Neural cell (in vitro differentiated cells): ENCODE measurements at regions not wholly inside any gene's neighbourhood (a gene's known extent, or its start where the extent isn't known, plus 50 kb on each side); places are given as distances from the start of the nearest gene placed in this dataset.
A peak's percentile ranks its signal among the peaks of the same experiment; 100 is the strongest.

Source experiments
- H2AFZ ChIP-seq: fragments of 200-600, 300-800 bp; sonication (generic), shearing (Covaris generic); 2 replicates; pipeline ENCODE4 v1.6.0; 2014; ENCODE audit warnings: low read depth, mild to moderate bottlenecking, antibody characterized with exemption, low read length, moderate library complexity
- H3F3A ChIP-seq: fragments of 200-600 bp; shearing (Covaris generic); 2 replicates; pipeline ENCODE4 v1.6.1; 2016; ENCODE audit warnings: mild to moderate bottlenecking, moderate library complexity, mixed read lengths, antibody characterized with exemption, low read length; ENCODE audit not compliant: insufficient read depth, poor library complexity, severe bottlenecking
- H3K27ac ChIP-seq: fragments of 200-600, 300-800 bp; sonication (generic), shearing (Covaris generic); 2 replicates; pipeline ENCODE4 v1.5.1; 2014; ENCODE audit warnings: mild to moderate bottlenecking, low read length, moderate library complexity
- H3K27me3 ChIP-seq: fragments of 300-800, 200-600 bp; sonication (generic), shearing (Covaris generic); 2 replicates; pipeline ENCODE4 v1.6.0; 2014; ENCODE audit warnings: mild to moderate bottlenecking, low read depth, low read length, moderate library complexity; ENCODE audit not compliant: insufficient read depth
- H3K36me3 ChIP-seq: fragments of 300-800, 200-600 bp; sonication (generic), shearing (Covaris generic); 2 replicates; pipeline ENCODE4 v1.5.1; 2014; ENCODE audit warnings: mild to moderate bottlenecking, antibody characterized with exemption, low read length, moderate library complexity; ENCODE audit not compliant: insufficient read depth
- H3K4me2 ChIP-seq: fragments of 300-800, 200-600 bp; sonication (generic), shearing (Covaris generic); 2 replicates; pipeline ENCODE4 v1.6.0; 2014; ENCODE audit warnings: mild to moderate bottlenecking, low read length
- H3K4me3 ChIP-seq: fragments of 300-800, 200-600 bp; sonication (generic), shearing (Covaris generic); 2 replicates; pipeline ENCODE4 v1.5.1; 2014; ENCODE audit warnings: mild to moderate bottlenecking, low read length, moderate library complexity
- H3K79me2 ChIP-seq: fragments of 200-600 bp; shearing (Covaris generic); replicated peaks from 2 replicates; pipeline ENCODE4 v1.6.0; 2014; ENCODE audit warnings: mild to moderate bottlenecking, low read length, moderate library complexity; ENCODE audit not compliant: insufficient read depth
- H3K9ac ChIP-seq: fragments of 300-800, 200-600 bp; sonication (generic), shearing (Covaris generic); 2 replicates; pipeline ENCODE4 v1.6.1; 2016; ENCODE audit warnings: mild to moderate bottlenecking, low read length, mixed read lengths
- H3K9me2 ChIP-seq: fragments of 200-600 bp; shearing (Covaris generic); 2 replicates; pipeline ENCODE4 v1.6.1; 2016; ENCODE audit warnings: mild to moderate bottlenecking, low read length, mixed read lengths; ENCODE audit not compliant: insufficient read depth
- H3K9me3 ChIP-seq: fragments of 200-600, 300-800 bp; sonication (generic), shearing (Covaris generic); 2 replicates; pipeline ENCODE4 v1.6.1; 2016; ENCODE audit warnings: mild to moderate bottlenecking, mixed run types, low read length, moderate library complexity, mixed read lengths
- H4K20me1 ChIP-seq: fragments of 200-600 bp; shearing (Covaris generic); 2 replicates; pipeline ENCODE4 v1.6.1; 2016; ENCODE audit warnings: mild to moderate bottlenecking, mixed run types; ENCODE audit not compliant: insufficient read depth
- CTCF ChIP-seq: fragments of 450-650 bp; IDR thresholded peaks from 2 replicates; pipeline ENCODE4 v1.5.1; 2014; ENCODE audit warnings: antibody characterized with exemption, mild to moderate bottlenecking, moderate library complexity; ENCODE audit not compliant: poor library complexity, severe bottlenecking
- EP300 ChIP-seq: fragments of 450-650 bp; conservative IDR thresholded peaks from 2 replicates; pipeline ENCODE4 v1.6.1; 2014; ENCODE audit warnings: antibody characterized with exemption, mild to moderate bottlenecking, moderate library complexity; ENCODE audit not compliant: poor library complexity, severe bottlenecking
- EZH2 ChIP-seq: fragments of 200-600, 300-800 bp; shearing (Covaris generic), sonication (generic); IDR thresholded peaks from 2 replicates; pipeline ENCODE4 v1.6.1; 2014; ENCODE audit warnings: antibody characterized with exemption, low read length, borderline replicate concordance, mild to moderate bottlenecking; ENCODE audit not compliant: insufficient read depth, poor library complexity, severe bottlenecking
- MXI1 ChIP-seq: fragments of 450-650 bp; conservative IDR thresholded peaks from 2 replicates; pipeline ENCODE4 v1.6.1; 2014; ENCODE audit warnings: antibody characterized with exemption, mild to moderate bottlenecking; ENCODE audit not compliant: poor library complexity, severe bottlenecking
- POLR2AphosphoS5 ChIP-seq: IDR thresholded peaks from 2 replicates; pipeline ENCODE4 v1.6.1; 2012
- RAD21 ChIP-seq: fragments of 450-650 bp; conservative IDR thresholded peaks from 2 replicates; pipeline ENCODE4 v1.6.1; 2014; ENCODE audit warnings: antibody characterized with exemption, mild to moderate bottlenecking, moderate library complexity
- REST ChIP-seq: IDR thresholded peaks from 2 replicates; pipeline ENCODE4 v1.6.1; 2012; ENCODE audit warnings: borderline replicate concordance
- SMC3 ChIP-seq: fragments of 450-650 bp; conservative IDR thresholded peaks from 2 replicates; pipeline ENCODE4 v1.6.1; 2014; ENCODE audit warnings: antibody characterized with exemption, mild to moderate bottlenecking, moderate library complexity; ENCODE audit not compliant: poor library complexity
- TAF1 ChIP-seq: IDR thresholded peaks from 2 replicates; pipeline ENCODE4 v1.6.1; 2012; ENCODE audit warnings: low read depth

GRCh38 chr18:61127714-61128467, 205.3 kb upstream of the CDH20 start:
- no peak overlapping the region for H2AFZ ChIP-seq

GRCh38 chr18:61129001-61129400, 204.2 kb upstream of the CDH20 start:
- no peak overlapping the region for H3K4me2 ChIP-seq
- no peak overlapping the region for H3K4me3 ChIP-seq
- no peaks in the 10 kb centered on the region for H3K9me3 ChIP-seq
- H3F3A ChIP-seq = no peaks in the 10 kb centered on the region
- TF ChIP-seq MXI1 (no peak), REST (no peak), CTCF (no peak), SMC3 (no peak), POLR2AphosphoS5 (no peak), EZH2 (no peak), RAD21 (no peak), EP300 (no peak), TAF1 (no peak)
- H3K36me3 ChIP-seq = no peaks in the 10 kb centered on the region
- no peak overlapping the region for H3K27ac ChIP-seq
- H3K9ac ChIP-seq = no peak overlapping the region
- no peaks in the 10 kb centered on the region for H3K9me2 ChIP-seq
- no peaks in the 10 kb centered on the region for H4K20me1 ChIP-seq
- no peaks in the 10 kb centered on the region for H3K27me3 ChIP-seq
- no peak overlapping the region for H2AFZ ChIP-seq
- H3K79me2 ChIP-seq = no peaks in the 10 kb centered on the region

More at GRCh38 chr18:61127714-61128467, 205.3 kb upstream of the CDH20 start:
- Histone ChIP-seq H3K36me3 (no peaks in the 10 kb centered on the region), H3K4me2 (no peak overlapping the region), H3K9ac (no peak overlapping the region), H3F3A (no peaks in the 10 kb centered on the region), H3K79me2 (no peaks in the 10 kb centered on the region), H4K20me1 (no peaks in the 10 kb centered on the region), H3K4me3 (no peak overlapping the region), H3K27ac (no peak overlapping the region), H3K27me3 (no peaks in the 10 kb centered on the region), H3K9me3 (no peaks in the 10 kb centered on the region), H3K9me2 (no peaks in the 10 kb centered on the region)
- peak; percentile 42 for TF ChIP-seq REST
- no peak for TF ChIP-seq SMC3
